ENCODE measurements at regions not wholly inside any gene's neighbourhood (a gene's known extent, or its start where the extent isn't known, plus 50 kb on each side); places are given as distances from the start of the nearest gene placed in this dataset.

DNA sequence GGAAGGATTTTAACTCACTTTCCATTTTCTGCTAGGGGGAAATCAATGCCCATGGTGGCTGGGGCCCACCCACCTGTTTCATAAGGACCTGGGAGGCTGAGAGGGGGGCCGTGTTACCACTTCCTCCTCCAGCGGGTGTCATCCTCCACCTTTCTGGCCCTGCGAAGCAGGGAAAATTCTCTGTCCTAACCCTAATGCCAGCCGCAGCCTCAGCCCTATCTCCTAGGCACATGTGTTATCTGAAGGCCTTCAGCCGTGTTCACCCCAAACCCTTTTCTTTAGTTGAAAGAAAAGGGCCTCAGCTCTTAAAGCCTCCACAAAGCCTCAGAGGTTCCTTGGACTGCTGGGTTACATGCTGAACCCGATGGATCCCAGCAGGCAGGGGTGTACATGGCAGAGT is 55.4 kb upstream of the NECTIN1 start:
- no peak for TF ChIP-seq POLR2A (IDR thresholded peaks at IDR 0.05)
- TF ChIP-seq, protein P1, sequence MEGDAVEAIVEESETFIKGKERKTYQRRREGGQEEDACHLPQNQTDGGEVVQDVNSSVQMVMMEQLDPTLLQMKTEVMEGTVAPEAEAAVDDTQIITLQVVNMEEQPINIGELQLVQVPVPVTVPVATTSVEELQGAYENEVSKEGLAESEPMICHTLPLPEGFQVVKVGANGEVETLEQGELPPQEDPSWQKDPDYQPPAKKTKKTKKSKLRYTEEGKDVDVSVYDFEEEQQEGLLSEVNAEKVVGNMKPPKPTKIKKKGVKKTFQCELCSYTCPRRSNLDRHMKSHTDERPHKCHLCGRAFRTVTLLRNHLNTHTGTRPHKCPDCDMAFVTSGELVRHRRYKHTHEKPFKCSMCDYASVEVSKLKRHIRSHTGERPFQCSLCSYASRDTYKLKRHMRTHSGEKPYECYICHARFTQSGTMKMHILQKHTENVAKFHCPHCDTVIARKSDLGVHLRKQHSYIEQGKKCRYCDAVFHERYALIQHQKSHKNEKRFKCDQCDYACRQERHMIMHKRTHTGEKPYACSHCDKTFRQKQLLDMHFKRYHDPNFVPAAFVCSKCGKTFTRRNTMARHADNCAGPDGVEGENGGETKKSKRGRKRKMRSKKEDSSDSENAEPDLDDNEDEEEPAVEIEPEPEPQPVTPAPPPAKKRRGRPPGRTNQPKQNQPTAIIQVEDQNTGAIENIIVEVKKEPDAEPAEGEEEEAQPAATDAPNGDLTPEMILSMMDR (IDR thresholded peaks at IDR 0.05): no peak
